Gastroesophageal sphincter (tissue), 4 donors: ENCODE measurements at regions not wholly inside any gene's neighbourhood (a gene's known extent, or its start where the extent isn't known, plus 50 kb on each side); places are given as distances from the start of the nearest gene placed in this dataset.

Experiments used
- ATAC-seq: fragments of 150-250 bp; one replicate; pipeline ENCODE4 v1.9.1; 2016; ENCODE audit warnings: mild to moderate bottlenecking, moderate library complexity
- H3K27ac ChIP-seq, 4 donors: fragments of 200-600 bp; sonication (generic) in 3 of 4; 1 replicate in 3 of 4; 2 replicates in 1 of 4; pipeline ENCODE4 v1.5.1; 2016 to 2019
- H3K27me3 ChIP-seq: fragments of 200-600 bp; sonication (generic); one replicate; pipeline ENCODE4 v1.5.1; 2019
- H3K36me3 ChIP-seq, 2 donors: fragments of 200-600 bp; sonication (generic); one replicate each; pipeline ENCODE4 v1.5.1; 2019; ENCODE audit warnings: control low read depth in 1 of 2
- H3K4me1 ChIP-seq, 3 donors: fragments of 200-600 bp; sonication (generic); 1 replicate in 2 of 3; 2 replicates in 1 of 3; pipeline ENCODE4 v1.5.1; 2016 to 2019; ENCODE audit warnings: control low read depth in 2 of 3
- H3K4me3 ChIP-seq, 2 donors: fragments of 200-600 bp; sonication (generic); one replicate each; pipeline ENCODE4 v1.5.1; 2019; ENCODE audit warnings: mild to moderate bottlenecking in 1 of 2, moderate library complexity in 1 of 2
- H3K9me3 ChIP-seq, 3 donors: fragments of 200-600 bp; sonication (generic); one replicate each; pipeline ENCODE4 v1.5.1; 2017 to 2019; ENCODE audit warnings: control low read depth in 2 of 3
- EP300 ChIP-seq: sonication (generic); formaldehyde crosslinking; IDR thresholded peaks from one replicate; pipeline ENCODE4 v1.6.1; 2017; ENCODE audit warnings: antibody characterized with exemption, mild to moderate bottlenecking
- POLR2A ChIP-seq, 2 donors: fragments of 450-650 bp; IDR thresholded peaks; one replicate each; pipeline ENCODE4 v1.6.1; 2017; ENCODE audit warnings: antibody characterized with exemption in 2 of 2, mild to moderate bottlenecking in 2 of 2, moderate library complexity in 1 of 2
- POLR2AphosphoS5 ChIP-seq: sonication (generic); formaldehyde crosslinking; IDR thresholded peaks from one replicate; pipeline ENCODE4 v1.6.1; 2017; ENCODE audit warnings: antibody characterized with exemption
- WGBS, 2 donors: methylation state at CpG; one replicate each; pipeline ENCODE4 v1.1.5; 2018; ENCODE audit warnings: low coverage in 1 of 2; 5-methylcytosine and 5-hydroxymethylcytosine counted together
- TF ChIP-seq, protein P1 (sequence below), 4 experiments: fragments of 200-600 bp in 2 of 4; fragments of 450-650 bp in 2 of 4; sonication (generic) in 1 of 4; IDR thresholded peaks; one replicate each; pipeline ENCODE4 v1.5.1; 2017 to 2019; ENCODE audit warnings: antibody characterized with exemption in 4 of 4, mild to moderate bottlenecking in 2 of 4, moderate library complexity in 2 of 4

- no peaks in the 10 kb centered on the region for H3K36me3 ChIP-seq
- H3K9me3 ChIP-seq, result peaks cover 0 to 18% (median 0%) of the 10 kb centered on the region in 3 donors
- WGBS, 2 donors, result 77% methylated on average over 3 of the region's 3 CpGs; no CpG with 5 or more reads in 1 of the 2 donors
- TF ChIP-seq EP300 (no peak), POLR2AphosphoS5 (no peak), POLR2A (IDR thresholded peaks at IDR 0.05) (no peak)
- TF ChIP-seq, protein P1, sequence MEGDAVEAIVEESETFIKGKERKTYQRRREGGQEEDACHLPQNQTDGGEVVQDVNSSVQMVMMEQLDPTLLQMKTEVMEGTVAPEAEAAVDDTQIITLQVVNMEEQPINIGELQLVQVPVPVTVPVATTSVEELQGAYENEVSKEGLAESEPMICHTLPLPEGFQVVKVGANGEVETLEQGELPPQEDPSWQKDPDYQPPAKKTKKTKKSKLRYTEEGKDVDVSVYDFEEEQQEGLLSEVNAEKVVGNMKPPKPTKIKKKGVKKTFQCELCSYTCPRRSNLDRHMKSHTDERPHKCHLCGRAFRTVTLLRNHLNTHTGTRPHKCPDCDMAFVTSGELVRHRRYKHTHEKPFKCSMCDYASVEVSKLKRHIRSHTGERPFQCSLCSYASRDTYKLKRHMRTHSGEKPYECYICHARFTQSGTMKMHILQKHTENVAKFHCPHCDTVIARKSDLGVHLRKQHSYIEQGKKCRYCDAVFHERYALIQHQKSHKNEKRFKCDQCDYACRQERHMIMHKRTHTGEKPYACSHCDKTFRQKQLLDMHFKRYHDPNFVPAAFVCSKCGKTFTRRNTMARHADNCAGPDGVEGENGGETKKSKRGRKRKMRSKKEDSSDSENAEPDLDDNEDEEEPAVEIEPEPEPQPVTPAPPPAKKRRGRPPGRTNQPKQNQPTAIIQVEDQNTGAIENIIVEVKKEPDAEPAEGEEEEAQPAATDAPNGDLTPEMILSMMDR (IDR thresholded peaks at IDR 0.05), result no peak
- no peak overlapping the region for H3K27ac ChIP-seq
- ATAC-seq, result no peak
- no peaks in the 10 kb centered on the region for H3K27me3 ChIP-seq
- H3K4me1 ChIP-seq, result no peaks in the 10 kb centered on the region
- no peak overlapping the region for H3K4me3 ChIP-seq
These were observed 154.0 kb upstream of the THSD7A start for GRCh38 chr7:11985971-11986370.

GRCh38 chr7:11988186-11988585 lies 156.2 kb upstream of the THSD7A start:
- 64 to 65% methylated on average over 1 of the region's 1 CpG for WGBS, 2 donors
- Histone ChIP-seq H3K27ac (no peak overlapping the region), H3K4me3 (no peak overlapping the region), H3K4me1 (no peaks in the 10 kb centered on the region), H3K27me3 (no peaks in the 10 kb centered on the region), H3K36me3 (no peaks in the 10 kb centered on the region), H3K9me3 (peaks cover 0 to 5% (median 0%) of the 10 kb centered on the region in 3 donors)
- TF ChIP-seq, protein P1 (IDR thresholded peaks at IDR 0.05), result no peak
- TF ChIP-seq POLR2AphosphoS5 (no peak), EP300 (no peak), POLR2A (IDR thresholded peaks at IDR 0.05) (no peak)
- no peak for ATAC-seq

DNA sequence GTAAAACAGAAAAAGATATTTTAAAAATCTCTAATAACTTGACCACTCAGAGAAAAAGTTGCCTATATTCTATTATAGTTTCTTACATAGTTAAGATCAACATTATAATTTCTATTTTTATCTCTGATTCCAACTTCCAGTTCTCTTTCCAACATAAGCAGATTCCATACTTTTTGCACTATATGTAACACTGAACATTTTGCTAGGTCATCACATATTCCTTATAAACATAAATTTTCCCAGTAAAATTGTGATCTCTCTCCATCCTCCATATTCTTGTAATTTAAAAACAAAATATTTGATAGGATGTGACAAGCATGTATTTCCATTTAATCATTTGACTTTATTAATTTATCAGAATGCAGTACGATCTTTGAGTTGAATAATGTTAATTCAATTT lies 170.4 kb upstream of the THSD7A start:
- ATAC-seq, result no peak

DNA sequence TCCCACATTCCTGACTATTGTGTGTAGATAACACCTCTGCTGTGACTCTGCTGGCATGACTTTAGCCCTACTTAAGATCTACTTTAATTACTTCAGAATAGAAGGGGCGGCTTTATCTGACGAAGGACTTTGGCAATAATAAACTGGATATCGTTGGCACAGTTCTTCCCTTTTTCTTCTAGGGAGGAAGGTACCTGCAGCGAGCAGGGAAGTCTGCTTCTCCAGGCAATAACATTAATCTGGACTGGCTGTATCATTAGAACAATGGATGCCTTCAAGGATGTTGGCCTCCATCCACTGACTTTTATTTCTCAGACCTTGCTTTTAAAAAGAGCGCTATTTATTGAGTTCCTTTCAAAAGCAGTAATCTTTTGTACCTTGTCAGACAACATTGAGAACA lies 172.6 kb upstream of the THSD7A start:
- Histone ChIP-seq H3K27ac (no peak overlapping the region), H3K9me3 (no peaks in the 10 kb centered on the region), H3K27me3 (no peaks in the 10 kb centered on the region), H3K4me1 (no peaks in the 10 kb centered on the region), H3K36me3 (no peaks in the 10 kb centered on the region), H3K4me3 (no peak overlapping the region)
- 88 to 97% methylated on average over 3 to 5 of the region's 5 CpGs for WGBS, 2 donors
- no peak for ATAC-seq
- TF ChIP-seq, protein P1 (IDR thresholded peaks at IDR 0.05), result no peak
- TF ChIP-seq POLR2AphosphoS5 (no peak), POLR2A (IDR thresholded peaks at IDR 0.05) (no peak), EP300 (no peak)

More for the DNA sequence above, 170.4 kb upstream of the THSD7A start:
- H3K9me3 ChIP-seq, result no peaks in the 10 kb centered on the region
- no peak overlapping the region for H3K4me3 ChIP-seq
- 77 to 100% methylated on average over 1 of the region's 1 CpG for WGBS, 2 donors
- H3K4me1 ChIP-seq, result no peaks in the 10 kb centered on the region
- H3K27ac ChIP-seq, result no peak overlapping the region
- TF ChIP-seq POLR2AphosphoS5, result no peak
- TF ChIP-seq POLR2A (IDR thresholded peaks at IDR 0.05), result no peak
- no peak for TF ChIP-seq EP300
- TF ChIP-seq, protein P1 (IDR thresholded peaks at IDR 0.05), result no peak
- H3K36me3 ChIP-seq, result no peaks in the 10 kb centered on the region
- no peaks in the 10 kb centered on the region for H3K27me3 ChIP-seq

- Histone ChIP-seq H3K27me3 (no peaks in the 10 kb centered on the region), H3K4me1 (no peaks in the 10 kb centered on the region), H3K4me3 (no peak overlapping the region), H3K27ac (no peak overlapping the region), H3K9me3 (no peaks in the 10 kb centered on the region), H3K36me3 (no peaks in the 10 kb centered on the region)
- WGBS, 2 donors, result 9 to 32% methylated on average over 2 of the region's 2 CpGs
- TF ChIP-seq POLR2AphosphoS5, result no peak
- TF ChIP-seq, protein P1 (IDR thresholded peaks at IDR 0.05), result no peak
- ATAC-seq, result no peak
These were observed 175.6 kb upstream of the THSD7A start for GRCh38 chr7:12007576-12007975.
